Liver (tissue), 8 donors: ENCODE measurements at regions not wholly inside any gene's neighbourhood (a gene's known extent, or its start where the extent isn't known, plus 50 kb on each side); places are given as distances from the start of the nearest gene placed in this dataset.

Source experiments
- DNase-seq: peaks from one replicate; pipeline ENCODE4 v3.0.0-alpha.2; 2017; ENCODE audit warnings: low spot score
- H3K27ac ChIP-seq, 2 donors: one replicate each; pipeline ENCODE4 v1.7.0; 2013; ENCODE audit warnings: inconsistent platforms in 2 of 2, low read length in 2 of 2, control low read depth in 1 of 2, low read depth in 1 of 2, mild to moderate bottlenecking in 1 of 2
- H3K27me3 ChIP-seq, 4 donors: one replicate each; pipeline versions ENCODE4 v1.6.1 to v1.7.0; 2013; ENCODE audit warnings: low read length in 3 of 4, inconsistent platforms in 1 of 4, mild to moderate bottlenecking in 1 of 4, moderate library complexity in 1 of 4; ENCODE audit not compliant: control insufficient read depth in 4 of 4, insufficient read depth in 4 of 4
- H3K36me3 ChIP-seq, 4 donors: one replicate each; pipeline versions ENCODE4 v1.6.1 to v1.7.0; 2013; ENCODE audit warnings: low read length in 3 of 4, mild to moderate bottlenecking in 3 of 4, low read depth in 1 of 4, moderate library complexity in 1 of 4; ENCODE audit not compliant: control insufficient read depth in 4 of 4, insufficient read depth in 3 of 4
- H3K4me1 ChIP-seq, 4 donors: one replicate each; pipeline versions ENCODE4 v1.6.1 to v1.7.0; 2013; ENCODE audit warnings: low read length in 3 of 4, mild to moderate bottlenecking in 3 of 4, moderate library complexity in 1 of 4; ENCODE audit not compliant: control insufficient read depth in 4 of 4, insufficient read depth in 4 of 4
- H3K4me3 ChIP-seq, 3 donors: one replicate each; pipeline versions ENCODE4 v1.6.1 to v1.7.0; 2013; ENCODE audit warnings: low read length in 3 of 3, control low read depth in 1 of 3, low read depth in 1 of 3, mild to moderate bottlenecking in 1 of 3
- H3K9ac ChIP-seq, 2 donors: one replicate each; pipeline ENCODE4 v1.7.0; 2013; ENCODE audit warnings: low read length in 2 of 2, mild to moderate bottlenecking in 2 of 2, moderate library complexity in 2 of 2, control low read depth in 1 of 2, low read depth in 1 of 2
- H3K9me3 ChIP-seq, 4 donors: one replicate each; pipeline versions ENCODE4 v1.6.1 to v1.7.0; 2013; ENCODE audit warnings: low read length in 3 of 4; ENCODE audit not compliant: control insufficient read depth in 4 of 4
- CTCF ChIP-seq: fragments of 150-350 bp; IDR thresholded peaks from 2 replicates; pipeline ENCODE4 v1.5.1; 2017; ENCODE audit warnings: improper control_type of control experiment, low read depth, low read length; ENCODE audit not compliant: missing input control
- EGR1 ChIP-seq, 2 donors: IDR thresholded peaks; 2 replicates each; pipeline ENCODE4 v1.6.1; 2016 to 2018; ENCODE audit warnings: antibody characterized with exemption in 2 of 2, low read depth in 2 of 2
- FOXA1 ChIP-seq: IDR thresholded peaks from 2 replicates; pipeline ENCODE4 v1.6.1; 2016; ENCODE audit warnings: antibody characterized with exemption
- FOXA2 ChIP-seq: IDR thresholded peaks from 2 replicates; pipeline ENCODE4 v1.6.1; 2016; ENCODE audit warnings: antibody characterized with exemption
- GABPA ChIP-seq, 2 donors: IDR thresholded peaks in 1 of 2; conservative IDR thresholded peaks in 1 of 2; 2 replicates each; pipeline ENCODE4 v1.6.1; 2016; ENCODE audit warnings: antibody characterized with exemption in 2 of 2, mild to moderate bottlenecking in 1 of 2, moderate library complexity in 1 of 2
- HNF4A ChIP-seq, 2 donors: conservative IDR thresholded peaks; 2 replicates each; pipeline ENCODE4 v1.6.1; 2016; ENCODE audit warnings: antibody characterized with exemption in 2 of 2, mild to moderate bottlenecking in 2 of 2
- HNF4G ChIP-seq: IDR thresholded peaks from 2 replicates; pipeline ENCODE4 v1.6.1; 2016; ENCODE audit warnings: antibody characterized with exemption
- JUND ChIP-seq, 2 donors: IDR thresholded peaks; 2 replicates each; pipeline ENCODE4 v1.6.1; 2016; ENCODE audit warnings: antibody characterized with exemption in 2 of 2
- MAX ChIP-seq: IDR thresholded peaks from 2 replicates; pipeline ENCODE4 v1.6.1; 2016; ENCODE audit warnings: antibody characterized with exemption
- NR2F2 ChIP-seq: IDR thresholded peaks from 2 replicates; pipeline ENCODE4 v1.6.1; 2016; ENCODE audit warnings: antibody characterized with exemption
- RAD21 ChIP-seq, 2 donors: IDR thresholded peaks; 2 replicates each; pipeline ENCODE4 v1.6.1; 2016; ENCODE audit warnings: antibody characterized with exemption in 2 of 2, mild to moderate bottlenecking in 2 of 2
- RXRA ChIP-seq, 2 donors: IDR thresholded peaks; 2 replicates each; pipeline ENCODE4 v1.6.1; 2017 to 2018; ENCODE audit warnings: antibody characterized with exemption in 2 of 2, mild to moderate bottlenecking in 1 of 2
- SP1 ChIP-seq: IDR thresholded peaks from 2 replicates; pipeline ENCODE4 v1.6.1; 2018; ENCODE audit warnings: antibody characterized with exemption, mild to moderate bottlenecking
- TAF1 ChIP-seq: conservative IDR thresholded peaks from 2 replicates; pipeline ENCODE4 v1.6.1; 2016; ENCODE audit warnings: antibody characterized with exemption, mild to moderate bottlenecking
- YY1 ChIP-seq: IDR thresholded peaks from 2 replicates; pipeline ENCODE4 v1.6.1; 2016; ENCODE audit warnings: antibody characterized with exemption, mild to moderate bottlenecking
- WGBS: extraction: QIAGEN DNeasy Blood & Tissue Kit; methylation state at CpG from one replicate; pipeline ENCODE4 v1.1.7; 2013; 5-methylcytosine and 5-hydroxymethylcytosine counted together
- TF ChIP-seq, protein P1 (sequence below): IDR thresholded peaks from 2 replicates; pipeline ENCODE4 v1.6.1; 2016; ENCODE audit warnings: antibody characterized with exemption, mild to moderate bottlenecking
- TF ChIP-seq, protein P2 (sequence below): IDR thresholded peaks from 2 replicates; pipeline ENCODE4 v1.6.1; 2016; ENCODE audit warnings: antibody characterized with exemption
- TF ChIP-seq, protein P3 (sequence below): IDR thresholded peaks from 2 replicates; pipeline ENCODE4 v1.6.1; 2016; ENCODE audit warnings: antibody characterized with exemption
- donor health status: healthy.
- donor health status: healthy.
- donor health status: healthy.
- donor health status: healthy.
- donor health status: healthy.

DNA sequence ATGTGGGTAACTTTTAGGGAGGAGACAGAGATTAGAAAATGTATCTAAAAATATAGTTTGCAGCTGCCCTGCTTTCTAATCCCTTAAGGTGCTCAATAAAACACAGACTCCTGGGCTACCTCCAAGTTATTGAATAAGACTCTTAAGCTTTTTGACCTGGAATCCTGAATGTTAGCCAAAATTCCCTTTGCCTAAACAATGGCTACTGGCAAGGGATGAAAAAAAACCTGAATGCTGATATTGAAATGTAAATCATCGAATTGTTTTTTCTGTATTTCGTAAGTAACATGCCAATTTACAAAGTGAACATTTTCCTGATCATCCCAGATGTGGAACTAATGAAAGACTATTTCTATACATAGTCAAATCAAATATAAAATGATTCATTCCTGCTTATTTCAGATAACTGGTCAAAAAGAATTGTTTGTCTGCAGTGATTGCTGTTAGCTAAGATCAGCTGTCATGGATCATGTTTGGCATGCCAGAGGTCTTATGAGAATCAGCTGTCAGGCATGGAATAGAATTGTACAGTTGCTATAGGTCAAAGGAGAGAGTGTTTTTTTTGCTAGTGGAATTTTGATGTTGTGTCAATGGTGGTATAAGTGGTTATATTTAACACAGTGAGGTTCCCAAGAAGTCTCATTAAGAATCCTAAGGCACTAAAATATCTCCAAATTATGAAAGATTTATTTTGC, 363.6 kb upstream of the CWC22 start:
- no peak overlapping the region for H3K27ac ChIP-seq
- WGBS, result 77% methylated on average over 2 of the region's 2 CpGs
- no peaks in the 10 kb centered on the region for H3K36me3 ChIP-seq
- no peak for TF ChIP-seq RXRA (IDR thresholded peaks at IDR 0.05)
- no peak for TF ChIP-seq GABPA (IDR thresholded peaks at IDR 0.05 in 1 of 2, conservative IDR thresholded peaks at IDR 0.05 in 1 of 2)
- TF ChIP-seq, protein P1, sequence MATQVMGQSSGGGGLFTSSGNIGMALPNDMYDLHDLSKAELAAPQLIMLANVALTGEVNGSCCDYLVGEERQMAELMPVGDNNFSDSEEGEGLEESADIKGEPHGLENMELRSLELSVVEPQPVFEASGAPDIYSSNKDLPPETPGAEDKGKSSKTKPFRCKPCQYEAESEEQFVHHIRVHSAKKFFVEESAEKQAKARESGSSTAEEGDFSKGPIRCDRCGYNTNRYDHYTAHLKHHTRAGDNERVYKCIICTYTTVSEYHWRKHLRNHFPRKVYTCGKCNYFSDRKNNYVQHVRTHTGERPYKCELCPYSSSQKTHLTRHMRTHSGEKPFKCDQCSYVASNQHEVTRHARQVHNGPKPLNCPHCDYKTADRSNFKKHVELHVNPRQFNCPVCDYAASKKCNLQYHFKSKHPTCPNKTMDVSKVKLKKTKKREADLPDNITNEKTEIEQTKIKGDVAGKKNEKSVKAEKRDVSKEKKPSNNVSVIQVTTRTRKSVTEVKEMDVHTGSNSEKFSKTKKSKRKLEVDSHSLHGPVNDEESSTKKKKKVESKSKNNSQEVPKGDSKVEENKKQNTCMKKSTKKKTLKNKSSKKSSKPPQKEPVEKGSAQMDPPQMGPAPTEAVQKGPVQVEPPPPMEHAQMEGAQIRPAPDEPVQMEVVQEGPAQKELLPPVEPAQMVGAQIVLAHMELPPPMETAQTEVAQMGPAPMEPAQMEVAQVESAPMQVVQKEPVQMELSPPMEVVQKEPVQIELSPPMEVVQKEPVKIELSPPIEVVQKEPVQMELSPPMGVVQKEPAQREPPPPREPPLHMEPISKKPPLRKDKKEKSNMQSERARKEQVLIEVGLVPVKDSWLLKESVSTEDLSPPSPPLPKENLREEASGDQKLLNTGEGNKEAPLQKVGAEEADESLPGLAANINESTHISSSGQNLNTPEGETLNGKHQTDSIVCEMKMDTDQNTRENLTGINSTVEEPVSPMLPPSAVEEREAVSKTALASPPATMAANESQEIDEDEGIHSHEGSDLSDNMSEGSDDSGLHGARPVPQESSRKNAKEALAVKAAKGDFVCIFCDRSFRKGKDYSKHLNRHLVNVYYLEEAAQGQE, result no peak
- no peak for TF ChIP-seq FOXA1
- TF ChIP-seq NR2F2, result no peak
- TF ChIP-seq, protein P2, sequence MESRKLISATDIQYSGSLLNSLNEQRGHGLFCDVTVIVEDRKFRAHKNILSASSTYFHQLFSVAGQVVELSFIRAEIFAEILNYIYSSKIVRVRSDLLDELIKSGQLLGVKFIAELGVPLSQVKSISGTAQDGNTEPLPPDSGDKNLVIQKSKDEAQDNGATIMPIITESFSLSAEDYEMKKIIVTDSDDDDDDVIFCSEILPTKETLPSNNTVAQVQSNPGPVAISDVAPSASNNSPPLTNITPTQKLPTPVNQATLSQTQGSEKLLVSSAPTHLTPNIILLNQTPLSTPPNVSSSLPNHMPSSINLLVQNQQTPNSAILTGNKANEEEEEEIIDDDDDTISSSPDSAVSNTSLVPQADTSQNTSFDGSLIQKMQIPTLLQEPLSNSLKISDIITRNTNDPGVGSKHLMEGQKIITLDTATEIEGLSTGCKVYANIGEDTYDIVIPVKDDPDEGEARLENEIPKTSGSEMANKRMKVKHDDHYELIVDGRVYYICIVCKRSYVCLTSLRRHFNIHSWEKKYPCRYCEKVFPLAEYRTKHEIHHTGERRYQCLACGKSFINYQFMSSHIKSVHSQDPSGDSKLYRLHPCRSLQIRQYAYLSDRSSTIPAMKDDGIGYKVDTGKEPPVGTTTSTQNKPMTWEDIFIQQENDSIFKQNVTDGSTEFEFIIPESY, result no peak
- no peak for TF ChIP-seq FOXA2
- TF ChIP-seq JUND (IDR thresholded peaks at IDR 0.05), result no peak
- no peak for TF ChIP-seq TAF1
- TF ChIP-seq MAX, result no peak
- no peak for TF ChIP-seq HNF4A (conservative IDR thresholded peaks at IDR 0.05)
- no peak for TF ChIP-seq EGR1 (IDR thresholded peaks at IDR 0.05; ENCODE audit: low read depth in 2 of 2)
- no peak for TF ChIP-seq SP1
- TF ChIP-seq, protein P3, sequence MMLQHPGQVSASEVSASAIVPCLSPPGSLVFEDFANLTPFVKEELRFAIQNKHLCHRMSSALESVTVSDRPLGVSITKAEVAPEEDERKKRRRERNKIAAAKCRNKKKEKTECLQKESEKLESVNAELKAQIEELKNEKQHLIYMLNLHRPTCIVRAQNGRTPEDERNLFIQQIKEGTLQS, result no peak
- TF ChIP-seq YY1, result no peak
- TF ChIP-seq RAD21 (IDR thresholded peaks at IDR 0.05), result no peak
- no peak for TF ChIP-seq CTCF
- TF ChIP-seq HNF4G, result no peak
- peaks cover 0 to 3% (median 0%) of the 10 kb centered on the region in 4 donors for H3K27me3 ChIP-seq
- H3K4me3 ChIP-seq, result no peak overlapping the region
- H3K9ac ChIP-seq, result no peak overlapping the region
- DNase-seq, result no peak
- no peaks in the 10 kb centered on the region for H3K9me3 ChIP-seq
- H3K4me1 ChIP-seq, result no peaks in the 10 kb centered on the region
